GM10248 (cell line): ENCODE measurements at regions not wholly inside any gene's neighbourhood (a gene's known extent, or its start where the extent isn't known, plus 50 kb on each side); places are given as distances from the start of the nearest gene placed in this dataset.

ENCODE experiments used
- CTCF ChIA-PET: fragments of 300-600 bp; sonication (Branson Sonifier 250); formaldehyde crosslinking; extraction: SDS; loops from one replicate; lab custom pipeline; 2021; ENCODE audit warnings: antibody characterized with exemption; lab: Yijun Ruan, JAX
- POLR2A ChIA-PET: fragments of 350-650 bp; sonication (Branson Sonifier 250); formaldehyde crosslinking; extraction: SDS; loops from one replicate; lab custom pipeline; 2020; ENCODE audit warnings: antibody characterized with exemption; lab: Yijun Ruan, JAX
- DNase-seq: peaks from one replicate; pipeline ENCODE4 v3.0.0; 2012; ENCODE audit errors: extremely low spot score
- CTCF ChIP-seq: IDR thresholded peaks from 2 replicates; pipeline ENCODE4 v1.5.1; 2012; ENCODE audit warnings: mild to moderate bottlenecking, low read depth; ENCODE audit errors: extremely low read depth, missing control alignments, control extremely low read depth

GRCh38 chr9:82255481-82256176, 267.1 kb downstream of the SPATA31D1 start:
- CTCF ChIA-PET, result interaction anchor here (0.7 to 1.3 kb wide), 3 partner anchors 9 to 17 kb away, joined by 3 to 4 read pairs (median 3); no protein-coding TSS in a partner anchor
- TF ChIP-seq CTCF, result no peak
- DNase-seq, result no peak
- POLR2A ChIA-PET, result no interaction called here

- no peak for DNase-seq
- ChIA-PET POLR2A (no interaction called here), CTCF (no interaction called here)
- no peak for TF ChIP-seq CTCF
Measured at GRCh38 chr9:82260691-82261090, 272.1 kb downstream of the SPATA31D1 start.

GRCh38 chr9:82263619-82264018, 275.0 kb downstream of the SPATA31D1 start:
- ChIA-PET POLR2A (no interaction called here), CTCF (no interaction called here)
- no peak for DNase-seq
- TF ChIP-seq CTCF, result no peak

GRCh38 chr9:82271106-82271561, 282.6 kb downstream of the SPATA31D1 start:
- no peak for TF ChIP-seq CTCF
- ChIA-PET CTCF (no interaction called here), POLR2A (no interaction called here)
- no peak for DNase-seq

GRCh38 chr9:82273121-82273520, 284.5 kb downstream of the SPATA31D1 start:
- POLR2A ChIA-PET, result no interaction called here
- no peak for TF ChIP-seq CTCF
- DNase-seq, result no peak
- CTCF ChIA-PET, result interaction anchor here (1.2 to 2.4 kb wide), 3 partner anchors 11 to 18 kb away, joined by 3 to 12 read pairs (median 5); no protein-coding TSS in a partner anchor

- ChIA-PET POLR2A (no interaction called here), CTCF (no interaction called here)
- TF ChIP-seq CTCF, result no peak
- no peak for DNase-seq
Measured at GRCh38 chr9:82275258-82275927, 286.8 kb downstream of the SPATA31D1 start.
